Neural crest cell (in vitro differentiated cells): ENCODE measurements at regions not wholly inside any gene's neighbourhood (a gene's known extent, or its start where the extent isn't known, plus 50 kb on each side); places are given as distances from the start of the nearest gene placed in this dataset.
"Not testable (repeated sequence)": the region's sequence is repeated elsewhere in the genome, so short reads cannot be mapped to it uniquely, and the experiment has no call there.

Source experiments
- DNase-seq: peaks from one replicate; pipeline ENCODE4 v3.0.0; 2021; ENCODE audit warnings: low read depth, mixed read lengths, low spot score
- H3K27ac Mint-ChIP-seq: one replicate; pipeline ENCODE4 v1.8.0; 2021; ENCODE audit warnings: mild to moderate bottlenecking, mixed read lengths; ENCODE audit not compliant: unreplicated experiment
- H3K27me3 Mint-ChIP-seq: 2 replicates; pipeline ENCODE4 v1.8.0; 2021; ENCODE audit warnings: low read depth, mild to moderate bottlenecking, mixed read lengths
- H3K36me3 Mint-ChIP-seq: 2 replicates; pipeline ENCODE4 v1.8.0; 2021; ENCODE audit warnings: low read depth, mild to moderate bottlenecking, mixed read lengths
- H3K4me1 Mint-ChIP-seq: 2 replicates; pipeline ENCODE4 v1.8.0; 2021; ENCODE audit warnings: mixed read lengths
- H3K4me3 Mint-ChIP-seq: one replicate; pipeline ENCODE4 v1.8.0; 2021; ENCODE audit warnings: mild to moderate bottlenecking, mixed read lengths
- H3K9me3 Mint-ChIP-seq: 2 replicates; pipeline ENCODE4 v1.8.0; 2021; ENCODE audit warnings: mixed read lengths
- TF ChIP-seq, protein P1 (sequence below): fragments of 200-600 bp; sonication (generic); conservative IDR thresholded peaks from 2 replicates; pipeline ENCODE4 v1.5.0; 2021; ENCODE audit warnings: antibody characterized with exemption, mild to moderate bottlenecking

DNA sequence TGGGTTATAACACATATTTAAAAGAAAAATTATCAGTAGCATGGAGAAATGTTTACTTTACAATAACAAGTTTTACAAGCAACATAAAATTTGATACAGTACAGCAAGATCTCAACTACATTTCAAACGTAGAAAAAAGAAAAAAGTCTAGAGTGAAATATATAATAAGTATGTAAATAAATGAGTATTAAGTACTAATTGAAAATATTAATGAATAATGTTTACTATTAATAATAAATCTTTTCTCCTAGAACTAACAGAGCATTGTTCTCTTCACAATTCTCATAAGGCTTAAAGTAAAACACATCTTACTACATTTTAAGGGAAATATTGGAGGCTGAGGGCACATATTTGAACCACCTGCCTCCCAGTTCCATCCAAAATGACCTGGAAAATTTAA lies 72.1 kb downstream of the TMEM212 start:
- TF ChIP-seq, protein P1, sequence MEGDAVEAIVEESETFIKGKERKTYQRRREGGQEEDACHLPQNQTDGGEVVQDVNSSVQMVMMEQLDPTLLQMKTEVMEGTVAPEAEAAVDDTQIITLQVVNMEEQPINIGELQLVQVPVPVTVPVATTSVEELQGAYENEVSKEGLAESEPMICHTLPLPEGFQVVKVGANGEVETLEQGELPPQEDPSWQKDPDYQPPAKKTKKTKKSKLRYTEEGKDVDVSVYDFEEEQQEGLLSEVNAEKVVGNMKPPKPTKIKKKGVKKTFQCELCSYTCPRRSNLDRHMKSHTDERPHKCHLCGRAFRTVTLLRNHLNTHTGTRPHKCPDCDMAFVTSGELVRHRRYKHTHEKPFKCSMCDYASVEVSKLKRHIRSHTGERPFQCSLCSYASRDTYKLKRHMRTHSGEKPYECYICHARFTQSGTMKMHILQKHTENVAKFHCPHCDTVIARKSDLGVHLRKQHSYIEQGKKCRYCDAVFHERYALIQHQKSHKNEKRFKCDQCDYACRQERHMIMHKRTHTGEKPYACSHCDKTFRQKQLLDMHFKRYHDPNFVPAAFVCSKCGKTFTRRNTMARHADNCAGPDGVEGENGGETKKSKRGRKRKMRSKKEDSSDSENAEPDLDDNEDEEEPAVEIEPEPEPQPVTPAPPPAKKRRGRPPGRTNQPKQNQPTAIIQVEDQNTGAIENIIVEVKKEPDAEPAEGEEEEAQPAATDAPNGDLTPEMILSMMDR = no peak
- Mint-ChIP-seq H3K4me1 (no peaks in the 10 kb centered on the region), H3K36me3 (no peaks in the 10 kb centered on the region), H3K27ac (no peak overlapping the region), H3K27me3 (no peaks in the 10 kb centered on the region), H3K9me3 (peaks cover 7% of the 10 kb centered on the region), H3K4me3 (no peak overlapping the region)
- no peak for DNase-seq

DNA sequence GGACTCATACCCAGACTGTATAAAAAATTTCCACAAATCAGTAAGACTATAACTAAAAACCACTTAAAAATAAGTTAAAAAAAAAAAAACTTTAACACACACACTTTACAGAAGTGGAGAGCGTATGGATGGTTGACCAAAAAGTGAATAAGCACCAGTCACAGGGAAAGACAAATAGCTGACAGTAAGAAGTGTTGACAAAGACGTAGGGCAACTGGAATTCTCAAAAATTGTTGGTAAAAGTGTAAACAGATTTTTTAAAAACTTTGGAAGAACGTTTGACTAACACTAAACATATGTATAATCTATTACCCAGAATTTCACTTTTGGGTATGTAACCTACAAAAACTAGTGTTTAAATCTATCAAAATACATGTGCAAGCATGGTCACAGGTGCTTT lies 73.7 kb downstream of the TMEM212 start:
- Mint-ChIP-seq H3K9me3 (peaks cover 7% of the 10 kb centered on the region), H3K27me3 (no peaks in the 10 kb centered on the region), H3K4me1 (no peaks in the 10 kb centered on the region), H3K27ac (no peak overlapping the region), H3K36me3 (peaks cover under 1% of the 10 kb centered on the region), H3K4me3 (no peak overlapping the region)
- TF ChIP-seq, protein P1 = no peak
- no peak for DNase-seq

DNA sequence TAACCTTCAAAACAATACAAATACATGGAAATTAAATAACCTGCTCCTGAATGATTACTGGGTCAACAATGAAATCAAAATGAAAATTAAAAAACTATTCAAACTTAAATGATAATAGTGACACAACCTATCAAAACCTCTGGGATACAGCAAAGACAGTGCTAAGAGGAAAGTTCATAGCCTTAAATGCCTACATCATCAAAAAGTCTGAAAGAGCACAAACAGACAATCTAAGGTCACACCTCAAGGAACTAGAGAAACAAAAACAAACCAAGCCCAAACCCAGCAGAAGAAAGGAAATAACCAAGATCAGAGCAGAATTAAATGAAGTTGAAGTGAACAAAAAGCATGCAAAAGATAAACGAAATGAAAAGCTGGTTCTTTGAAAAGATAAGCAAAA lies 79.5 kb downstream of the TMEM212 start:
- DNase-seq, H3K27ac Mint-ChIP-seq, H3K4me3 Mint-ChIP-seq, H3K4me1 Mint-ChIP-seq, H3K27me3 Mint-ChIP-seq: not testable (repeated sequence)
- peaks cover 18% of the 10 kb centered on the region for H3K36me3 Mint-ChIP-seq
- H3K9me3 Mint-ChIP-seq = peaks cover 18% of the 10 kb centered on the region

DNA sequence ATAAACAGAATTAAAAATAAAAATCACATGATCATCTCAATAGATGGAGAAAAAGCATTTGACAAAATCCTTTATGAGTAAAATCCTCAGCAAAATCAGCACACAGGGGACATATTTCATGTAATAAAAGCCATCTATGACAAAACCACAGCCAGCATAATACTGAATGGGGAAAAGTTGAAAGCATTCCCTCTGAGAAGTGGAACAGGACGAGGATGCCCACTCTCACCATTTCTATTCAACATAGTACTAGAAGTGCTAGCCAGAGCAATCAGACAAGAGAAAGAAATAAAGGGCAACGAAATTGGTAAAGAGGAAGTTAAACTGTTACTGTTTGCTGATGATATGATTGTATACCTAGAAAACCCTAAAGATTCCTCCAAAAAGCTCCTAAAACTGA lies 80.5 kb downstream of the TMEM212 start:
- H3K4me1 Mint-ChIP-seq, H3K27ac Mint-ChIP-seq, H3K4me3 Mint-ChIP-seq, DNase-seq, H3K27me3 Mint-ChIP-seq: not testable (repeated sequence)
- H3K36me3 Mint-ChIP-seq = peaks cover 18% of the 10 kb centered on the region
- H3K9me3 Mint-ChIP-seq = peaks cover 18% of the 10 kb centered on the region

DNA sequence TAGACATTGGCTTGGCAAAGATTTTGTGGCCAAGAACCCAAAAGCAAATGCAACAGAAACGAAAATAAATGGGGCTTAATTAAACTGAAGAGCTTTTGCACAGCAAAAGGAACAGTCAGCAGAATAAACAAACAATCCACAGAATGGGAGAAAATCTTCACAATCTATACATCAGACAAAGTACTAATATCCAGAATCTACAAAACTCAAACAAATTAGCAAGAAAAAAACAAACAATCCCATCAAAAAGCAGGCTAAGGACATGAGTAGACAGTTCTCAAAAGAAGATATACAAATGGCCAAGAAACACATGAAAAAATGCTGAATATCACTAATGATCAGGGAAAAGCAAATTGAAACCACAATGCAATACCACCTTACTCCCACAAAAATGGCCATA lies 81.7 kb downstream of the TMEM212 start:
- H3K4me1 Mint-ChIP-seq, H3K27me3 Mint-ChIP-seq, DNase-seq, H3K4me3 Mint-ChIP-seq, H3K27ac Mint-ChIP-seq: not testable (repeated sequence)
- Mint-ChIP-seq H3K36me3 (peaks cover 18% of the 10 kb centered on the region), H3K9me3 (peaks cover 18% of the 10 kb centered on the region)

DNA sequence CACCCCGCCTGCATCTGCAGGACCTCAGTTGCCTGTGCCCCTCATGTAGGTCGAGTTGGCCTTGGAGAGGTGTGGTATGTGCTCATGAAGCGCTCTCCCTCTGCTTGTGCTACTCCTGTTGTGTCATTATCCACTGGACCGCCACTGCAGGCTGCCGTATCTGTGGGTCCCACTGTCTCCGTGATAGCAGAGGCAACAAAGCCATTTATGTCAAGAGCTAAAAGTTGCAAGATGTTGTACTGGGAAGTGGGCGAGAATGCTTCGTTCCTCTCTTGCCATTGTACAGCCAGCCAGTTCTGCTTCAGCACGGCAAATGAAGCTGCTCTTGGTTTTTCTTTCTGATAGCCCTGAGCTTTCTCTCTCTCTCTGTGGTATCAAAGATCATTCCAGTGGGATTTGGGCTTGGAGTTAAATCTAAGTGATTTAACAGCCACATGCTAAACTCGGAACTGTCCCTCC lies 89.0 kb downstream of the TMEM212 start:
- TF ChIP-seq, protein P1 = no peak
- Mint-ChIP-seq H3K36me3 (no peaks in the 10 kb centered on the region), H3K4me1 (peaks cover 8% of the 10 kb centered on the region), H3K9me3 (peaks cover 5% of the 10 kb centered on the region), H3K4me3 (no peak overlapping the region), H3K27me3 (no peaks in the 10 kb centered on the region), H3K27ac (no peak overlapping the region)
- DNase-seq = no peak

DNA sequence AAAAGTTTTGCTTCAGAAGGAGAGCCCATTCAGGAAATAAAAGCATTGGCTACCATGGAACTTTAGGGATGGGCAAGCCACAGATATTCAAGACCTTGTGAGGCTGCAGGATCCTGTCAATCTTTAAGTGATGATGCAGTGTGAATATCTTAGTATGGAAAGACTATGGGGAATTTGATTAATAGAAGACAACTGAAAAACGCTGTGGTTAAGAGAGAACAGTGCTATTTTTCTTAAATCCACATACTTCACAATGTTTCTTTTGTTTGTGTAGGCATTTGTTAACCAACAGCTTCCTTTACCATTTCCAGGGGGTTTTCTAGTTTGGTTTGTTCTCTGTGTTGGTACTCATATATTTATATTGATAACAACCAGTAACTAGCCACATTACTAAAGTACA lies 90.3 kb downstream of the TMEM212 start:
- Mint-ChIP-seq H3K36me3 (no peaks in the 10 kb centered on the region), H3K4me1 (peaks cover 8% of the 10 kb centered on the region)
- TF ChIP-seq, protein P1 = no peak

More for the DNA sequence above, 90.3 kb downstream of the TMEM212 start:
- Mint-ChIP-seq H3K9me3 (peaks cover 5% of the 10 kb centered on the region), H3K27me3 (no peaks in the 10 kb centered on the region), H3K4me3 (no peak overlapping the region), H3K27ac (no peak overlapping the region)
- DNase-seq = no peak
